K562 (cell line): ENCODE measurements at regions not wholly inside any gene's neighbourhood (a gene's known extent, or its start where the extent isn't known, plus 50 kb on each side); places are given as distances from the start of the nearest gene placed in this dataset.

ENCODE experiments used
- E2F3 ChIP-seq: fragments of 250-450 bp; sonication (Bioruptor Pico); IDR thresholded peaks from 2 replicates; pipeline ENCODE4 v1.4.0; 2020; ENCODE audit warnings: mild to moderate bottlenecking
- ETS1 ChIP-seq: conservative IDR thresholded peaks from 2 replicates; pipeline ENCODE4 v1.6.1; 2011; ENCODE audit warnings: low read depth, mild to moderate bottlenecking, low read length; ENCODE audit not compliant: control insufficient read depth
- ETV1 ChIP-seq: fragments of 450-650 bp; conservative IDR thresholded peaks from 2 replicates; pipeline ENCODE4 v1.6.1; 2016; ENCODE audit warnings: missing genetic modification characterization, control low read depth, low read depth, missing compliant biosample characterization
- GTF2A2 ChIP-seq: IDR thresholded peaks from 2 replicates; pipeline ENCODE4 v1.6.1; 2016; ENCODE audit warnings: mild to moderate bottlenecking, missing genetic modification characterization, missing compliant biosample characterization
- PHF8 ChIP-seq: fragments of 200-600 bp; sonication (generic); IDR thresholded peaks from 2 replicates; pipeline ENCODE4 v1.6.1; 2012; ENCODE audit warnings: mixed run types, mild to moderate bottlenecking, inconsistent platforms, low read length, moderate library complexity, borderline replicate concordance
- RBM39 ChIP-seq: fragments of 200-400 bp; formaldehyde crosslinking; optimal IDR thresholded peaks from 2 replicates; pipeline ENCODE3; 2018; ENCODE audit warnings: low read depth, low read length
- REST ChIP-seq, 2 experiments: fragments of 450-650 bp; formaldehyde crosslinking in 1 of 2; IDR thresholded peaks; 2 replicates each; pipeline versions ENCODE4 v1.4.0 to v1.6.1; 2014 to 2020; ENCODE audit warnings: mild to moderate bottlenecking in 2 of 2, borderline replicate concordance in 1 of 2, low read depth in 1 of 2
- STAT5B ChIP-seq: fragments of 250-450 bp; sonication (Bioruptor Pico); IDR thresholded peaks from 2 replicates; pipeline ENCODE4 v1.8.0; 2021; ENCODE audit warnings: mild to moderate bottlenecking, inconsistent platforms

- TF ChIP-seq REST (IDR thresholded peaks at IDR 0.05; ENCODE audit: borderline replicate concordance): peak; percentile 54; the same call in 1 of the 2 replicates
- TF ChIP-seq REST (CRISPR knock-in tag; IDR thresholded peaks at IDR 0.05; ENCODE audit: low read depth): 0 out of 2 replicates have a peak, but pooled peaks have one; percentile 30
- TF ChIP-seq ETV1: peak; percentile 89
- TF ChIP-seq ETS1: no peak
- no peak for TF ChIP-seq RBM39
- no peak for TF ChIP-seq STAT5B (CRISPR knock-in tag)
- TF ChIP-seq PHF8: peak; percentile 45; the same call in 1 of the 2 replicates
- peak; percentile 70; the same call in 1 of the 2 replicates for TF ChIP-seq GTF2A2 (tag)
- peak; percentile 2; the same call in 1 of the 2 replicates for TF ChIP-seq E2F3 (CRISPR knock-in tag)
Measured at GRCh38 chr2:64831134-64831976, 157.8 kb upstream of the SLC1A4 start (continued).
